ENCODE measurements at regions not wholly inside any gene's neighbourhood (a gene's known extent, or its start where the extent isn't known, plus 50 kb on each side); places are given as distances from the start of the nearest gene placed in this dataset.

DNA sequence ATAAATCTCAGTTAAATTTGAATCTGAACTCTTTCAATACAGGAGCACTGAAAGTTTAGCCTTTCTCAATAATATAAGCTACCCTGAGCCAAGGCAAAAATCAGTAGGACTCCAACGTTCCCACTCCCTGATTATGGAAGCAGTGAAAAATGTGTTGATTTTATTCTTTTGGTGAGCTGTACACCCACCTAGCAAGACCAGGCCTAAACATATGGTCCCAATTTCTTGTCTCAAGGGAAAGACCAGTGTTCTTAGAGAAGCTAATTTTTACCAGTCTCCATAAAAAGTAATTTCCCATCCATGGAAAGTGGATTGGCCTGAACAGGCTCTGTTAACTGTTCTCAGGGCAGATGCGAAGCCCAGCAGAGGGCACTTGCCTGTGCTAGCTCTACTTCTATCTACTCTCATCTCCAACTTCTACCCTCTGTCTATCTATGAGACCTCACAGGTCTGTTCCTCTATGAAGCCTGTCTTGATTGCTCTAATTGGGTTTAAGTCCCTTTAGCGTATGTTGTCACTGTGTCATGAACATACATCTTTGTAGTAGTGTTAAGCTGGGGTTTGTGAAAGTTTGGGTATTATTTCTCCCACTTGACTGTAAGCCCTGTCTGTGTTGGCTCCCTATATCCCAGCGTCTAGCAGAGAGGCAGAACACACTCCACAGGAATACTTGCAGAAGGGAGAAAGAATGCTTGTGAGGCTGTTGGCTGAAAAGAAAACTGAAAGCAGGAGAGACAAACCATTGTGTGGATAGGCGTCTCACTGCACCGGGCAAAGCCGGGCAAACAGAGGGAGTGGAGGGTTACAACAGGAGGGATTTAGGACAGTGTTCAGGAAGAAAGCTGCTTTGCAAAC lies 167.1 kb upstream of the MAF start:
- no peak for DNase-seq

- no peak for DNase-seq
Measured at GRCh38 chr16:79765901-79766394, 165.4 kb upstream of the MAF start.

DNA sequence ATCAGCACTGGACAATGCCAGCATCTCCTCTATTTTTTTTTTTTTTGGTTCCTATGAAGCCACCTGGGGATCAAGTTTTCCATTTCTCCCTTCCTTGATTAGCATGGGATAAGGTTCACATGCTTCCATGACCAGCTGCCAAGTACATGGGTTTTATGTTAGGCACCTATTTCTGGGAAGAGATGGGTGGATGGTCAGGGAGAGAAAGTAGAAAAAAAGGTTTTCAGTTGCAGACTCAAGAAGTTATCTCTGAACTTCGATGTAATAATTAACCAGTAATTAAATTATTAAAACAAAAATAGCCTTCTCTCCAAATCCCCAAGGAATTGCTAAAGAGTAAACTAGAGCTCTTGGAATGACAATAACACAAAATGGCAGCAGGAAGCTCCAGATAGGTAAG lies 164.9 kb upstream of the MAF start:
- DNase-seq: no peak

DNA sequence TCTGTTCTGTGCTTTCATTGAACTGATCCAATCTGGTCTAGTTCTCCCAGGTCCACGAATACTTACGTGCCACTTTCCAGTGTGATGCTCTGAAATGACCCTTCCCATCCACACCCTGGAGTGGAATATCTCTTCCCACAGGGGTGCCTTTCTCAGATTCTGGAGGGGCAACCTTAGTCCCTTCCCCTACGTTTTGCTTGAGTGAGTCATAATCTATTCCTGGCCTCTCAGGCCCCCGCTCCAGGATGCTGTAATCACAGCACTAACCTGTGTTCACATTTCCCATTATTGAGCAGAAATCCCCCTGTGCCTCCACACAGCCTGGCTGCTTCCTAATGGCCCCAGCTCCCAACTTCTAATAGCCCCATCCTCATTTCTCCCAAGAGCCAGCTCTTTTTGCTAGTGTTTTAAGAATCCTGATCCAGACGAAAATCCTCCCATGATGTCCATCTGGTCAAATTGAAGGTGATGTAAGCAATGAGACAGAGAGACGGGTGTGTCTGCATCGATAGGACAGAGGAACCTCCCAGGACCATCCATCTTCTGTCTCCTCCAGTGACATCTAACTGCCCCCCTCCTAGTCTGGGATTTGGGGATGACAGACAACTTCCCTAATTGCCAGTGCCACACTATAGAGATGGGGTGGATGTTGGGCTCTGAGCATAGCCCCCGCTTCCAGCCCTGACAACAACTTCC lies 164.0 kb upstream of the MAF start:
- DNase-seq: no peak

- no peak for DNase-seq
Measured at GRCh38 chr16:79762217-79762616, 161.7 kb upstream of the MAF start.

- DNase-seq: no peak
Measured at GRCh38 chr16:79758615-79759346, 158.2 kb upstream of the MAF start.

DNA sequence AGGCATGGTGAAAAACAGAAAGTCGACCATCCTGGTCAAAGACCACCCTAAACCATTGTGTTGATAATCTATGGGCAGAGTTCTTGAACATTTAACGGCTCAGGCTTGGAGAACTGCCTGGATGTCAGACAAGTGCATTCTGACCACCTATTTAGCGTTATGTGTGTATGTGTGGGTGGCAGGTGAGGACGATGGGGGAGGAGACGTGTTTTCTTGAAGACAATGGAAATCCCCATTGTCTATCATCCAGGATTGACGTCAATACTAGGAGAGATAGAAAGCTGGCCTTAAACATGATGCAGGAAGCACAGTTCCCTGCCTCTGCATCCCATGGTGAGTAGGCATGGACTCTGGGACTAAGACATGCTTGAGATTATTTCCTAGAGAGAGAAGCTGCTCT lies 157.4 kb upstream of the MAF start:
- DNase-seq: no peak

- DNase-seq: no peak
Measured at GRCh38 chr16:79757163-79757562, 156.6 kb upstream of the MAF start.

DNA sequence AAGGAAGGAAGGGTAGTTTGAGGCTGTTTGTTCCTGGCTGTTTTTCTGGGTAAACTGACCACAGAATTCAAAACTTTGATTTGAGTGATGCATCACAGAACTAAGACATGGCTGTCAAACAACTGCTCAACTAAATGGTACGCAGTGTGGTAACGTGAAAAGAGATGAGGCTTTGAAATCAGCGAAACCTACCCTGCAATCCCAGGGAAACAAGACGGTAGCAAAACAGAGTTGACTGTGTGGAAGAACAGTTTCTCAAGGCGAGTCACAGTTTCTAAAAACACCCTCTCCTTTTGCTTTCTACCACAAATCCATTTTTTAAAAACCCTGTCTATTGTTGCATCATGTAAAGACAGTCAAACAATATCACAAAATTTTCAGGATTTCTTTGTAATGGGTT lies 156.0 kb upstream of the MAF start:
- no peak for DNase-seq

DNA sequence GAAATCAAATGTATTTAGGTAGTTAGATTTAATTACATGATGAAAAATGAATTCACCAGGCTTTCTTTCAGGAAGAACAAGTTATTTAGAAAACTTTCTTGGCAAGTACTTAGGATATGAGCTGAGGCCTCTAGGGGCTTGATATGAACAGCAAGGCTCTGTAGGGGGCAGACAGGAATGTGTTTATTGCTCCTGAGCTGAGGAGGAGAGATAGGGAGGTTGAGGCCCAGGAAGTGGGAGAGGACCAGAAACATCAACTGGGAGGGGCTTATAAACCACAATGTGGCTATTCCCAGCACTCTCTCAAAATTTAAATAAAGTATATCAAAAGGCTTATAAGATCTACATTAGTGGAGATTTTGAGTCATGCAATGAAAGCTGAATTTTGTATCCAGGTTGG lies 154.0 kb upstream of the MAF start:
- no peak for DNase-seq

- no peak for DNase-seq
Measured at GRCh38 chr16:79754081-79754480, 153.5 kb upstream of the MAF start.

GRCh38 chr16:79753286-79753685 lies 152.7 kb upstream of the MAF start:
- no peak for DNase-seq

DNA sequence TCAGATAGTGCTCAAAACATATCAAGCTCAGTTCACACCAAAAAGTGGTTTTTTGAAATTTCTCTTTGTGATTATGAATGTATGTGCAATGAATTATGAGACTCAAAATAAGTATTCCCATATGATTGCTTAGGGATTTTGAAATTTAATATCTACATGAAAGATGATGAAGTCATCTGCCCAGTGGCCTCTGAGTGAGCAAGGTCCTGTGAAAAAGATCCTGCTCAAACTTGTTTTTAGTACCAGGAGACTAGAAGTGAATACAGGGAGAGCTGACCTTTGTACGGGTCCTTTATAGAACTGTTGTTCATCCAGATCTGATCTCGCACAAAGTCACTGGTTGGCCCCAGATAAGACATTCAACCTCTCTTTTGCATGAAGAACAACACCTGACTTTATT lies 151.9 kb upstream of the MAF start:
- DNase-seq: no peak

DNA sequence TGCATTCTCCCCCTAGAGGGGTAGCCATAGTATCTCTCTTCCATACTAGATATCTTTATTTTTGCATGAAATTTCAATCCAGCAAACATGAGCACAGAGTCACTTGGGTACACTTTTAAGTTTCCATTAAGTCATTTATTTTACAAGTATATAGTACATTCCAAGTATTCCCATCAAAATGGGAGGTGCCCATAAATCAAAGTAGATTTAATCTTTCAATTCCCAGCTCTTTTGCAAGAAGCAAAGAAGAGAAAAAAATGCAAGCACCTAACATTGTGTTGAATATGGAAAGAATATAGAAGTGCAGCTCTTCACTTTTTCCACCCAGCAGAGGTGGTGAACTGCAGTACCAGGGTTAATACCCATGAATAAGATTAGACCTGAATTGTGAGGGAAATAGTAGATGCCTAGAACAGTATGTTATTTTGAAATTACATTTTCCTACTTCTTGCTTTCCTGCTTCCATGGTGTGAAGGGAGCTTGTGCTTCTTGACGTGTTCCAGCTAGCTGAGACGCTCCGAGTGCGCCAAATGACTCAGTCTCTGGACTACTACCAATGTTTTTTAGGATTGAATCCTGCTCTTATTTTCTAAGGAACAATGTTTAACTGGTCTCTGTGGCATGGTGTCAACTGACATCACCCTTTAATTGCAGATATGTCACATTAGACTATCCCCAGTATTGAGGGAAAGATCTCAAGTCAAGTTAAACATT lies 151.1 kb upstream of the MAF start:
- DNase-seq: no peak

DNA sequence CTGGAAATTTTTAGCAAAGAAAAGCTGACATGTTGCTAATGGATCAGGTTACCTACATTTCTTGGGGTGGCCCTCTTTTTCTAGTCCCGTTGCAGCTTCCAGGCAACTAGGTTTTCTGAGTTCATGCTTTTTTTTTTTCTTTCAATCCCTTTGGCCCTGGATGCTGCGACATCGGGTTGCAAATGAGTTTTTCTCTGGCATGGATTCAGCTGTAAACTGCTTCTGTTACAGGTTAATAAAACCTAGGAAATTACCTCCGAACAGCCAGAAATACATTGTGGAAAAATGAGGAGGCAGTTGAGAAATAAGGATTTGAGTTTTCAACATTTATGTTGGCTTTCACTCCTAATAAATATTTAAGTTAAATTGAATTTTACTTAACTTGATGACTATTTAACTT lies 149.8 kb upstream of the MAF start:
- no peak for DNase-seq

GRCh38 chr16:79748629-79749028 lies 148.1 kb upstream of the MAF start:
- DNase-seq: no peak

- no peak for DNase-seq
Measured at GRCh38 chr16:79747688-79748087, 147.2 kb upstream of the MAF start.

DNA sequence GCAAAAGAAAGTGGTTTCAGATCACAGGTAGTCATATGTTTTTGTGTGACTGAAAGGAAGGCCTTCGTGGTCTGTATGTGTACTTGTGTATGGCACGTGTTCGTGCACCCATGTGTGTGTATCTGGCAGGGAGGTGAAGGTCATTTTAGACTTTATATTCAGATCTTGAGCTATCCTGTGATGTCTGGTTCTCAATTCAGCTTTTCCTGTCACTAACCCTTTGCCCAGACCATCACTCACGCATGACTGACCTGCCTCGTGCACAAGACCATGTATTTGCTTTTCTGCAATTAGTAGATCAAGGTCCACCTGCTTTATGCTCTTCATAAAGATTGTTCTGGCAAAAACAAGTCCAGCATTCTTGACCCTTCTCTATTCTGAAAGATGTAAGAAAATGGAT lies 139.7 kb upstream of the MAF start:
- no peak for DNase-seq

- no peak for DNase-seq
Measured at GRCh38 chr16:79735271-79735670, 134.7 kb upstream of the MAF start.

GRCh38 chr16:79734721-79735120 lies 134.2 kb upstream of the MAF start:
- DNase-seq: no peak

DNA sequence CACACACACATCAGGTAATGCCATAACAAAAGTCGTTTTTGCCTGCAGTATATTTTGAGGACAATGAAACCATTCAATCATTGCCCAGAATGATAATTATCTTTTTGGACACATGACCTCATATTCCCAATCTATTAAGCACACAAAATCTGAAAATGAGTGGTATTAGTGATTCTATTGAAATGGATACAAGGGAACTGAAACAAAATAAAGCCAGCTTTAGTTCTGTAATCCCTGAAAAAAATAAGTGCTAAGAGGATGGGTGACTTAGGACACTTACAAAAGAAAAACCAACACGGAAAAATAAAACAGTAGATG lies 128.3 kb upstream of the MAF start:
- no peak for DNase-seq

GRCh38 chr16:79728048-79728922 lies 127.7 kb upstream of the MAF start:
- no peak for DNase-seq
